K562 (cell line): ENCODE measurements at regions not wholly inside any gene's neighbourhood (a gene's known extent, or its start where the extent isn't known, plus 50 kb on each side); places are given as distances from the start of the nearest gene placed in this dataset.

Experiments
- ATAC-seq: fragments of 200-7000 bp; cut with Tn5 transposase; 3 replicates; pipeline ENCODE4 v1.9.1; 2020; ENCODE audit warnings: moderate library complexity
- BruUV-seq: library from RNA; stranded (reverse); fragments of 400-500 nt; replicated peaks from 2 replicates; lab custom pipeline; 2021; lab: Mats Ljungman, UMichigan
- CTCF ChIA-PET: fragments of 300-600 bp; formaldehyde crosslinking; extraction: SDS; loops from one replicate; lab custom pipeline; 2021; ENCODE audit warnings: low intra/inter-chr PET ratio; lab: Yijun Ruan, JAX
- POLR2A ChIA-PET: fragments of 300-600, 350-650 bp; sonication (Branson Sonifier 250); formaldehyde crosslinking; extraction: SDS; loops from one replicate; lab custom pipeline; 2021; ENCODE audit warnings: antibody characterized with exemption, inconsistent platforms; lab: Yijun Ruan, JAX
- DNase-seq, 4 experiments: peaks; one replicate each; pipeline versions ENCODE4 v3.0.0 to v3.0.0-alpha.2; 2011 to 2018; ENCODE audit warnings: low spot score in 3 of 4, mixed read lengths in 3 of 4; ENCODE audit errors: extremely low read depth in 1 of 4
- FAIRE-seq: peaks from 2 replicates; lab custom pipeline; 2011; peaks lifted over from hg19 to GRCh38; lab: Jason Lieb, UNC
- H2AFZ ChIP-seq: 2 replicates; pipeline ENCODE4 v1.6.0; 2011; ENCODE audit warnings: low read depth, low read length, control low read depth, inconsistent platforms
- H3K27ac ChIP-seq: fragments of 200-600 bp; 3 replicates; pipeline ENCODE4 v1.8.0; 2011; ENCODE audit warnings: low read depth, mild to moderate bottlenecking, control low read depth, inconsistent platforms, low read length, moderate library complexity, mixed read lengths; ENCODE audit errors: extremely low read depth
- H3K27me3 ChIP-seq, 2 experiments: fragments of 300-600 bp in 1 of 2; 2 replicates in 1 of 2; 3 replicates in 1 of 2; pipeline versions ENCODE4 v1.6.0 to v1.8.0; 2011; ENCODE audit warnings: inconsistent platforms in 2 of 2, low read length in 2 of 2, mild to moderate bottlenecking in 1 of 2, mixed read lengths in 1 of 2, moderate library complexity in 1 of 2; ENCODE audit not compliant: control insufficient read depth in 2 of 2, insufficient read depth in 2 of 2
- H3K36me3 ChIP-seq: fragments of 300-600 bp; 3 replicates; pipeline ENCODE4 v1.8.0; 2011; ENCODE audit warnings: mild to moderate bottlenecking, low read length, inconsistent platforms; ENCODE audit not compliant: control insufficient read depth, insufficient read depth
- H3K4me1 ChIP-seq, 2 experiments: fragments of 200-600 bp in 1 of 2; replicated peaks in 1 of 2; 2 replicates in 1 of 2; 3 replicates in 1 of 2; pipeline versions ENCODE4 v1.5.1 to v1.8.0; 2011; ENCODE audit warnings: inconsistent platforms in 2 of 2, low read length in 2 of 2, mild to moderate bottlenecking in 1 of 2, mixed read lengths in 1 of 2, moderate library complexity in 1 of 2; ENCODE audit not compliant: control insufficient read depth in 2 of 2, insufficient read depth in 2 of 2
- H3K4me2 ChIP-seq: 2 replicates; pipeline ENCODE4 v1.6.1; 2011; ENCODE audit warnings: low read length, control low read depth, inconsistent platforms, mixed read lengths; ENCODE audit not compliant: insufficient read depth
- H3K4me3 ChIP-seq: fragments of 200-600 bp; sonication (generic), shearing (Covaris generic); 2 replicates; pipeline ENCODE4 v1.5.1; 2016; ENCODE audit warnings: control low read depth, inconsistent platforms
- H3K79me2 ChIP-seq: fragments of 200-600 bp; 3 replicates; pipeline ENCODE4 v1.8.0; 2011; ENCODE audit warnings: low read length, inconsistent platforms; ENCODE audit not compliant: control insufficient read depth, insufficient read depth
- H3K9ac ChIP-seq, 2 experiments: 2 replicates each; pipeline versions ENCODE4 v1.6.0 to v1.6.1; 2011; ENCODE audit warnings: low read depth in 2 of 2, low read length in 2 of 2, control low read depth in 1 of 2, inconsistent platforms in 1 of 2, mild to moderate bottlenecking in 1 of 2, mixed read lengths in 1 of 2; ENCODE audit not compliant: insufficient read depth in 1 of 2
- H3K9me1 ChIP-seq: one replicate; pipeline ENCODE4 v1.6.0; 2011; ENCODE audit warnings: inconsistent platforms, mild to moderate bottlenecking, low read length, moderate library complexity; ENCODE audit not compliant: control insufficient read depth, insufficient read depth
- H3K9me3 ChIP-seq: replicated peaks from 2 replicates; pipeline ENCODE4 v1.5.1; 2011; ENCODE audit warnings: low read depth, low read length, inconsistent platforms; ENCODE audit not compliant: control insufficient read depth, insufficient read depth
- H4K20me1 ChIP-seq: replicated peaks from 2 replicates; pipeline ENCODE4 v1.6.1; 2011; ENCODE audit warnings: low read length, inconsistent platforms, mixed read lengths; ENCODE audit not compliant: control insufficient read depth, insufficient read depth
- ATF7 ChIP-seq: fragments of 450-650 bp; IDR thresholded peaks from 2 replicates; pipeline ENCODE4 v1.7.1; 2014; ENCODE audit warnings: mild to moderate bottlenecking, moderate library complexity
- FOXK1 ChIP-seq: sonication (generic); formaldehyde crosslinking; IDR thresholded peaks from 2 replicates; pipeline ENCODE4 v1.8.0; 2022; ENCODE audit warnings: missing genetic modification reagents, mild to moderate bottlenecking, borderline replicate concordance
- HCFC1 ChIP-seq: IDR thresholded peaks from 2 replicates; pipeline ENCODE4 v1.6.1; 2012; ENCODE audit warnings: low read depth, low read length, improper control_type of control experiment
- HNRNPK ChIP-seq: fragments of 200-400 bp; formaldehyde crosslinking; IDR thresholded peaks from one replicate; pipeline ENCODE4 v1.6.1; 2018; ENCODE audit warnings: mild to moderate bottlenecking, low read depth, low read length; ENCODE audit not compliant: poor library complexity, severe bottlenecking
- NEUROD1 ChIP-seq: fragments of 150-350 bp; IDR thresholded peaks from 2 replicates; pipeline ENCODE4 v1.6.1; 2014; ENCODE audit warnings: borderline replicate concordance, low read length, low read depth; ENCODE audit not compliant: partially characterized antibody
- POLR2H ChIP-seq: IDR thresholded peaks from 2 replicates; pipeline ENCODE4 v1.6.1; 2016; ENCODE audit warnings: missing genetic modification characterization, low read depth, mild to moderate bottlenecking, control low read depth, missing compliant biosample characterization, moderate library complexity
- POU5F1 ChIP-seq: fragments of 150-350 bp; IDR thresholded peaks from 2 replicates; pipeline ENCODE4 v1.6.1; 2014; ENCODE audit warnings: borderline replicate concordance, low read length, low read depth, mild to moderate bottlenecking; ENCODE audit not compliant: partially characterized antibody
- PURB ChIP-seq: sonication (generic); formaldehyde crosslinking; IDR thresholded peaks from 2 replicates; pipeline ENCODE4 v1.9.0; 2021; ENCODE audit warnings: low read depth, mild to moderate bottlenecking, missing genetic modification reagents
- PYGO2 ChIP-seq: fragments of 450-650 bp; IDR thresholded peaks from 2 replicates; pipeline ENCODE4 v1.6.1; 2016; ENCODE audit warnings: mild to moderate bottlenecking, missing genetic modification characterization, moderate library complexity, missing compliant biosample characterization
- YBX1 ChIP-seq: fragments of 450-650 bp; IDR thresholded peaks from 2 replicates; pipeline ENCODE4 v1.7.1; 2016; ENCODE audit warnings: mild to moderate bottlenecking
- ZBTB8A ChIP-seq: fragments of 450-650 bp; IDR thresholded peaks from 2 replicates; pipeline ENCODE4 v1.6.1; 2018; ENCODE audit warnings: mild to moderate bottlenecking, moderate library complexity; ENCODE audit not compliant: partially characterized antibody
- ZSCAN32 ChIP-seq: fragments of 450-650 bp; formaldehyde crosslinking; IDR thresholded peaks from 2 replicates; pipeline ENCODE4 v1.4.0; 2020; ENCODE audit warnings: mild to moderate bottlenecking, moderate library complexity
- WGBS: fragments of 100-300 bp; shearing (Covaris generic); methylation state at CpG from one replicate; pipeline ENCODE4 v1.1.6; 2016; ENCODE audit warnings: low coverage, mixed read lengths; ENCODE audit not compliant: insufficient coverage; ENCODE audit errors: missing lambda C conversion rate; 5-methylcytosine and 5-hydroxymethylcytosine counted together
- in situ Hi-C: fragments of 300-500 bp; cut with MboI; formaldehyde crosslinking; loops from 4 replicates; pipeline ENCODE4 v1.15.0; 2018; ENCODE audit warnings: inconsistent platforms, mixed read lengths
- intact Hi-C: fragments of 100-400 bp; cut with micrococcal nuclease; formaldehyde crosslinking; loops from 2 replicates; pipeline ENCODE4 v1.14.2; 2022
- TF ChIP-seq, protein P1 (sequence below): fragments of 200-800 bp; sonication (Bioruptor generic); IDR thresholded peaks from 2 replicates; pipeline ENCODE4 v1.6.1; 2017; ENCODE audit warnings: missing genetic modification characterization, missing compliant biosample characterization

GRCh38 chr2:51997571-51997970 lies 965.6 kb upstream of the NRXN1 start:
- H3K9me3 ChIP-seq, result no peaks in the 10 kb centered on the region
- FAIRE-seq, result no peak
- H3K4me3 ChIP-seq, result no peak overlapping the region
- no peaks in the 10 kb centered on the region for H3K36me3 ChIP-seq
- no peak overlapping the region for H3K9ac ChIP-seq
- no peaks in the 10 kb centered on the region for H3K27me3 ChIP-seq
- no peak overlapping the region for H3K4me2 ChIP-seq
- in situ Hi-C loops, result no loop called here
- no peaks in the 10 kb centered on the region for H3K79me2 ChIP-seq
- DNase-seq, result peak in 1 of 4 experiments; percentile 0
- no peaks in the 10 kb centered on the region for H3K4me1 ChIP-seq
- TF ChIP-seq FOXK1 (CRISPR knock-in tag) (no peak), YBX1 (no peak), POU5F1 (no peak), PYGO2 (tag) (no peak), POLR2H (tag) (no peak), HNRNPK (no peak), ATF7 (no peak), ZSCAN32 (CRISPR knock-in tag) (no peak), NEUROD1 (no peak), PURB (no peak), ZBTB8A (no peak), HCFC1 (no peak)
- TF ChIP-seq, protein P1, sequence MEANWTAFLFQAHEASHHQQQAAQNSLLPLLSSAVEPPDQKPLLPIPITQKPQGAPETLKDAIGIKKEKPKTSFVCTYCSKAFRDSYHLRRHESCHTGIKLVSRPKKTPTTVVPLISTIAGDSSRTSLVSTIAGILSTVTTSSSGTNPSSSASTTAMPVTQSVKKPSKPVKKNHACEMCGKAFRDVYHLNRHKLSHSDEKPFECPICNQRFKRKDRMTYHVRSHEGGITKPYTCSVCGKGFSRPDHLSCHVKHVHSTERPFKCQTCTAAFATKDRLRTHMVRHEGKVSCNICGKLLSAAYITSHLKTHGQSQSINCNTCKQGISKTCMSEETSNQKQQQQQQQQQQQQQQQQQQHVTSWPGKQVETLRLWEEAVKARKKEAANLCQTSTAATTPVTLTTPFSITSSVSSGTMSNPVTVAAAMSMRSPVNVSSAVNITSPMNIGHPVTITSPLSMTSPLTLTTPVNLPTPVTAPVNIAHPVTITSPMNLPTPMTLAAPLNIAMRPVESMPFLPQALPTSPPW, result no peak
- H4K20me1 ChIP-seq, result no peaks in the 10 kb centered on the region
- CTCF ChIA-PET, result no interaction called here
- no peaks in the 10 kb centered on the region for H3K9me1 ChIP-seq
- no peak for ATAC-seq
- 4% methylated on average over 2 of the region's 2 CpGs for WGBS
- intact Hi-C loops, result no loop called here
- H3K27ac ChIP-seq, result no peak overlapping the region
- H2AFZ ChIP-seq, result no peak overlapping the region
- BruUV-seq, result no TSS peak
- POLR2A ChIA-PET, result no interaction called here
